HG02571 (cell line): ENCODE measurements at regions not wholly inside any gene's neighbourhood (a gene's known extent, or its start where the extent isn't known, plus 50 kb on each side); places are given as distances from the start of the nearest gene placed in this dataset.
"Not testable (repeated sequence)": the region's sequence is repeated elsewhere in the genome, so short reads cannot be mapped to it uniquely, and the experiment has no call there.

ENCODE experiments used
- ATAC-seq: cut with Tn5 transposase; IDR thresholded peaks from one replicate; pipeline ENCODE4 v1.9.1; 2021; ENCODE audit warnings: mild to moderate bottlenecking, moderate library complexity; ENCODE audit not compliant: unreplicated experiment

- no peak for ATAC-seq
These were observed 370.6 kb upstream of the LRRC3B start for GRCh38 chr3:26252001-26252400.

- no peak for ATAC-seq
These were observed 366.3 kb upstream of the LRRC3B start for GRCh38 chr3:26256224-26256623.

- no peak for ATAC-seq
These were observed 363.4 kb upstream of the LRRC3B start for GRCh38 chr3:26259176-26259575.

- no peak for ATAC-seq
These were observed 362.4 kb upstream of the LRRC3B start for GRCh38 chr3:26260139-26260538.

GRCh38 chr3:26264708-26265107 lies 357.9 kb upstream of the LRRC3B start:
- no peak for ATAC-seq

GRCh38 chr3:26271848-26272247 lies 350.7 kb upstream of the LRRC3B start:
- ATAC-seq, result no peak

GRCh38 chr3:26273196-26273595 lies 349.4 kb upstream of the LRRC3B start:
- ATAC-seq, result no peak

GRCh38 chr3:26279091-26279490 lies 343.5 kb upstream of the LRRC3B start:
- ATAC-seq, result no peak

GRCh38 chr3:26280517-26280916 lies 342.1 kb upstream of the LRRC3B start:
- ATAC-seq, result no peak

GRCh38 chr3:26281284-26281985 lies 341.1 kb upstream of the LRRC3B start:
- no peak for ATAC-seq

- not testable (repeated sequence) for ATAC-seq
These were observed 338.1 kb upstream of the LRRC3B start for GRCh38 chr3:26284503-26284902.

- no peak for ATAC-seq
These were observed 330.7 kb upstream of the LRRC3B start for GRCh38 chr3:26291840-26292239.

GRCh38 chr3:26292780-26293179 lies 329.8 kb upstream of the LRRC3B start:
- ATAC-seq, result no peak

- no peak for ATAC-seq
These were observed 329.2 kb upstream of the LRRC3B start for GRCh38 chr3:26293329-26293844.

- no peak for ATAC-seq
These were observed 315.4 kb upstream of the LRRC3B start for GRCh38 chr3:26307192-26307591.

GRCh38 chr3:26307787-26308186 lies 314.8 kb upstream of the LRRC3B start:
- no peak for ATAC-seq

GRCh38 chr3:26308454-26308853 lies 314.1 kb upstream of the LRRC3B start:
- ATAC-seq, result no peak

- ATAC-seq, result not testable (repeated sequence)
These were observed 313.0 kb upstream of the LRRC3B start for GRCh38 chr3:26309536-26309935.

GRCh38 chr3:26312816-26313215 lies 309.8 kb upstream of the LRRC3B start:
- no peak for ATAC-seq

- no peak for ATAC-seq
These were observed 306.1 kb upstream of the LRRC3B start for GRCh38 chr3:26316472-26316871.

- not testable (repeated sequence) for ATAC-seq
These were observed 298.8 kb upstream of the LRRC3B start for GRCh38 chr3:26323741-26324140.

GRCh38 chr3:26340001-26340400 lies 282.6 kb upstream of the LRRC3B start:
- ATAC-seq, result no peak

GRCh38 chr3:26343647-26344046 lies 278.9 kb upstream of the LRRC3B start:
- ATAC-seq, result no peak
